ENCODE measurements at regions not wholly inside any gene's neighbourhood (a gene's known extent, or its start where the extent isn't known, plus 50 kb on each side); places are given as distances from the start of the nearest gene placed in this dataset.
"Not testable (repeated sequence)": the region's sequence is repeated elsewhere in the genome, so short reads cannot be mapped to it uniquely, and the experiment has no call there.

- Mint-ChIP-seq H3K4me3 (no peak overlapping the region), H3K27ac (no peak overlapping the region), H3K36me3 (ENCODE audit: low read depth) (no peaks in the 10 kb centered on the region), H3K4me1 (no peaks in the 10 kb centered on the region), H3K9me3 (no peaks in the 10 kb centered on the region), H3K27me3 (no peaks in the 10 kb centered on the region)
- TF ChIP-seq, protein P1, sequence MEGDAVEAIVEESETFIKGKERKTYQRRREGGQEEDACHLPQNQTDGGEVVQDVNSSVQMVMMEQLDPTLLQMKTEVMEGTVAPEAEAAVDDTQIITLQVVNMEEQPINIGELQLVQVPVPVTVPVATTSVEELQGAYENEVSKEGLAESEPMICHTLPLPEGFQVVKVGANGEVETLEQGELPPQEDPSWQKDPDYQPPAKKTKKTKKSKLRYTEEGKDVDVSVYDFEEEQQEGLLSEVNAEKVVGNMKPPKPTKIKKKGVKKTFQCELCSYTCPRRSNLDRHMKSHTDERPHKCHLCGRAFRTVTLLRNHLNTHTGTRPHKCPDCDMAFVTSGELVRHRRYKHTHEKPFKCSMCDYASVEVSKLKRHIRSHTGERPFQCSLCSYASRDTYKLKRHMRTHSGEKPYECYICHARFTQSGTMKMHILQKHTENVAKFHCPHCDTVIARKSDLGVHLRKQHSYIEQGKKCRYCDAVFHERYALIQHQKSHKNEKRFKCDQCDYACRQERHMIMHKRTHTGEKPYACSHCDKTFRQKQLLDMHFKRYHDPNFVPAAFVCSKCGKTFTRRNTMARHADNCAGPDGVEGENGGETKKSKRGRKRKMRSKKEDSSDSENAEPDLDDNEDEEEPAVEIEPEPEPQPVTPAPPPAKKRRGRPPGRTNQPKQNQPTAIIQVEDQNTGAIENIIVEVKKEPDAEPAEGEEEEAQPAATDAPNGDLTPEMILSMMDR (IDR thresholded peaks at IDR 0.05) = no peak
- DNase-seq (no peak), ATAC-seq (ENCODE audit: low read depth) (no peak)
- intact Hi-C loops (cut with micrococcal nuclease) = no loop called here
- CTCF ChIA-PET = no interaction called here
- POLR2A ChIA-PET = no interaction called here
Observed at GRCh38 chr6:140345935-140346334, 971.5 kb upstream of the CITED2 start.

- no peak for DNase-seq
- ChIA-PET CTCF (no interaction called here), POLR2A (no interaction called here)
- no peaks in the 10 kb centered on the region for H3K4me1 Mint-ChIP-seq
- H3K36me3 Mint-ChIP-seq (ENCODE audit: low read depth) = no peaks in the 10 kb centered on the region
- intact Hi-C loops (cut with micrococcal nuclease) = no loop called here
- TF ChIP-seq, protein P1 (IDR thresholded peaks at IDR 0.05) = no peak
- no peak for ATAC-seq (ENCODE audit: low read depth)
- H3K27ac Mint-ChIP-seq = no peak overlapping the region
- H3K4me3 Mint-ChIP-seq = no peak overlapping the region
- H3K9me3 Mint-ChIP-seq = no peaks in the 10 kb centered on the region
- no peaks in the 10 kb centered on the region for H3K27me3 Mint-ChIP-seq
Observed at GRCh38 chr6:140344142-140344913, 969.9 kb upstream of the CITED2 start.

DNA sequence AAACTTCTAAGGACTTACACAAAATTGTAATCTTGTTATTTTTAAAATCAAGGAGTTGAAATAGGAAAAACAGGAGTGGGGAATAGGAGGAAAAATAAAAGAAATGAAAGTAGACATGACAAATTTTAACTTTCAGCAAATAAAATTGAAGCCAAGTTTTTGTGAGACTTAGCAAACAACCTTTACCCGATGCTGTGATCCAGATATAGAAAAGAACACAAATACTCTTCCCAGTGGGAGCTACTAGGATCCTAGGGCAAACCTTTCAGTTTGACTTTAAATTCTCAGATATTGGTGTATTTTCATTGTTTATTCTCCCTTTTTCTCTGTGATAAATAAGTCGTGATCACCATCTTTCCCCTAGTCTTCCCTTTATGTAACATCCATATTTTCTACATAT, 968.7 kb upstream of the CITED2 start:
- Mint-ChIP-seq H3K36me3 (ENCODE audit: low read depth) (no peaks in the 10 kb centered on the region), H3K4me1 (no peaks in the 10 kb centered on the region), H3K4me3 (no peak overlapping the region), H3K27me3 (no peaks in the 10 kb centered on the region), H3K9me3 (peaks cover 2% of the 10 kb centered on the region), H3K27ac (no peak overlapping the region)
- TF ChIP-seq, protein P1 (IDR thresholded peaks at IDR 0.05) = no peak
- no peak for ATAC-seq (ENCODE audit: low read depth)
- ChIA-PET CTCF (no interaction called here), POLR2A (no interaction called here)
- intact Hi-C loops (cut with micrococcal nuclease) = no loop called here
- no peak for DNase-seq

GRCh38 chr6:140341272-140341671, 966.8 kb upstream of the CITED2 start:
- H3K9me3 Mint-ChIP-seq = peaks cover 4% of the 10 kb centered on the region

GRCh38 chr6:140340795-140341194, 966.3 kb upstream of the CITED2 start:
- Mint-ChIP-seq H3K27me3 (no peaks in the 10 kb centered on the region), H3K4me3 (no peak overlapping the region), H3K4me1 (no peaks in the 10 kb centered on the region), H3K27ac (no peak overlapping the region), H3K36me3 (ENCODE audit: low read depth) (no peaks in the 10 kb centered on the region), H3K9me3 (peaks cover 4% of the 10 kb centered on the region)
- intact Hi-C loops (cut with micrococcal nuclease) = no loop called here
- DNase-seq = no peak
- ChIA-PET CTCF (no interaction called here), POLR2A (no interaction called here)
- ATAC-seq (ENCODE audit: low read depth) = no peak
- TF ChIP-seq, protein P1 (IDR thresholded peaks at IDR 0.05) = no peak

More at GRCh38 chr6:140341272-140341671, 966.8 kb upstream of the CITED2 start:
- ATAC-seq (ENCODE audit: low read depth) = no peak
- no peaks in the 10 kb centered on the region for H3K27me3 Mint-ChIP-seq
- no peaks in the 10 kb centered on the region for H3K4me1 Mint-ChIP-seq
- ChIA-PET POLR2A (no interaction called here), CTCF (no interaction called here)
- H3K36me3 Mint-ChIP-seq (ENCODE audit: low read depth) = no peaks in the 10 kb centered on the region
- H3K4me3 Mint-ChIP-seq = no peak overlapping the region
- intact Hi-C loops (cut with micrococcal nuclease) = no loop called here
- TF ChIP-seq, protein P1 (IDR thresholded peaks at IDR 0.05) = no peak
- DNase-seq = no peak
- H3K27ac Mint-ChIP-seq = no peak overlapping the region

DNA sequence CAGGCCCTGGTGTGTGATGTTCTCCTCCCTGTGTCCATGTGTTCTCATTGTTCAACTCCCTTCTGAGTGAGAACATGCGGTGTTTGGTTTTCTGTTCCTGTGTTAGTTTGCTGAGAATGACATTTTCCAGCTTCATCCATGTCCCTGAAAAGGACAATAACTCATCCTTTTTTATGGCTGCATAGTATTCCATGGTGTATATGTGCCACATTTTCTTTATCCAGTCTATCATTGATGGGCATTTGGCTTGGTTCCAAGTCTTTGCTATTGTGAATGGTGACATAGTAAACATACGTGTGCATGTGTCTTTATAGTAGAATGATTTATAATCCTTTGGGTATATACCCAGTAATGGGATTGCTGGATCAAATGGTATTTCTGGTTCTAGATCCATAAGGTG, 964.6 kb upstream of the CITED2 start:
- CTCF ChIA-PET; POLR2A ChIA-PET; H3K27me3 Mint-ChIP-seq; DNase-seq; intact Hi-C loops (cut with micrococcal nuclease); H3K9me3 Mint-ChIP-seq; H3K4me1 Mint-ChIP-seq; H3K4me3 Mint-ChIP-seq; H3K36me3 Mint-ChIP-seq (ENCODE audit: low read depth); H3K27ac Mint-ChIP-seq; ATAC-seq (ENCODE audit: low read depth): not testable (repeated sequence)
